Right lobe of liver (tissue), 4 donors: ENCODE measurements at regions not wholly inside any gene's neighbourhood (a gene's known extent, or its start where the extent isn't known, plus 50 kb on each side); places are given as distances from the start of the nearest gene placed in this dataset.

Experiments used
- POLR2A ChIP-seq: fragments of 450-650 bp; IDR thresholded peaks from one replicate; pipeline ENCODE4 v1.6.1; 2017; ENCODE audit warnings: antibody characterized with exemption, mild to moderate bottlenecking
- TF ChIP-seq, protein P1 (sequence below), 4 donors: fragments of 200-600 bp in 3 of 4; fragments of 450-650 bp in 1 of 4; IDR thresholded peaks; one replicate each; pipeline versions ENCODE4 v1.5.1 to v1.8.0; 2016 to 2022; ENCODE audit warnings: antibody characterized with exemption in 4 of 4, mild to moderate bottlenecking in 2 of 4
- donor health status: DM: no; HTN: no; CAD: no.
- donor health status: DM: no; HTN: no; CAD: no.
- donor health status: DM: no; HTN: yes; CAD: no.

DNA sequence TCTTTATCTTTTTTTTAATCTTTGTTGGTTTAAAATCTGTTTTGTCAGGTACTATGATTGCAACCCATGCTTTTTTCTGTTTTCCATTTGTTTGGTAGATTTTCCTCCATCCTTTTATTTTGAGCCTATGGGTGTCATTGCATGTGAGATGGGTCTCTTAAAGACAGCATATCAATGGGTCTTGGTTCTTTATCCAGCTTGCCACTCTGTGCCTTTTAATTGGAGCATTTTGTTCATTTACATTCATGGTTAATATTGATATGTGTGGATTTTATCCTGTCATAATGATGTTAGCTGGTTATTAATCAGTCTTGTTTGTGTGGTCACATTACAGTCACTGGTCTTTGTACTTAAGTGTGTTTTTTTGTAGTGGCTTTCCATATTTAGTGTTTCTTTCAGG is 159.9 kb downstream of the CENPF start:
- TF ChIP-seq, protein P1, sequence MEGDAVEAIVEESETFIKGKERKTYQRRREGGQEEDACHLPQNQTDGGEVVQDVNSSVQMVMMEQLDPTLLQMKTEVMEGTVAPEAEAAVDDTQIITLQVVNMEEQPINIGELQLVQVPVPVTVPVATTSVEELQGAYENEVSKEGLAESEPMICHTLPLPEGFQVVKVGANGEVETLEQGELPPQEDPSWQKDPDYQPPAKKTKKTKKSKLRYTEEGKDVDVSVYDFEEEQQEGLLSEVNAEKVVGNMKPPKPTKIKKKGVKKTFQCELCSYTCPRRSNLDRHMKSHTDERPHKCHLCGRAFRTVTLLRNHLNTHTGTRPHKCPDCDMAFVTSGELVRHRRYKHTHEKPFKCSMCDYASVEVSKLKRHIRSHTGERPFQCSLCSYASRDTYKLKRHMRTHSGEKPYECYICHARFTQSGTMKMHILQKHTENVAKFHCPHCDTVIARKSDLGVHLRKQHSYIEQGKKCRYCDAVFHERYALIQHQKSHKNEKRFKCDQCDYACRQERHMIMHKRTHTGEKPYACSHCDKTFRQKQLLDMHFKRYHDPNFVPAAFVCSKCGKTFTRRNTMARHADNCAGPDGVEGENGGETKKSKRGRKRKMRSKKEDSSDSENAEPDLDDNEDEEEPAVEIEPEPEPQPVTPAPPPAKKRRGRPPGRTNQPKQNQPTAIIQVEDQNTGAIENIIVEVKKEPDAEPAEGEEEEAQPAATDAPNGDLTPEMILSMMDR (IDR thresholded peaks at IDR 0.05): no peak
- TF ChIP-seq POLR2A: no peak
